Adrenal gland (tissue), 9 donors: ENCODE measurements at regions not wholly inside any gene's neighbourhood (a gene's known extent, or its start where the extent isn't known, plus 50 kb on each side); places are given as distances from the start of the nearest gene placed in this dataset.

Experiments used
- DNase-seq, 7 donors: peaks; one replicate each; pipeline ENCODE4 v3.0.0-alpha.2; 2019 to 2020
- H3K27ac ChIP-seq, 5 donors: fragments of 200-600 bp; sonication (generic) in 4 of 5; 1 replicate in 3 of 5; 2 replicates in 2 of 5; pipeline versions ENCODE4 v1.5.1 to v1.8.0; 2016 to 2020; ENCODE audit warnings: mild to moderate bottlenecking in 1 of 5
- H3K27me3 ChIP-seq: fragments of 200-600 bp; 2 replicates; pipeline ENCODE4 v1.8.0; 2021
- H3K36me3 ChIP-seq, 2 donors: fragments of 200-600 bp; replicated peaks in 1 of 2; 1 replicate in 1 of 2; 2 replicates in 1 of 2; pipeline versions ENCODE4 v1.5.1 to v1.8.0; 2018 to 2022
- H3K4me1 ChIP-seq, 2 donors: fragments of 200-600 bp; replicated peaks in 1 of 2; 1 replicate in 1 of 2; 2 replicates in 1 of 2; pipeline versions ENCODE4 v1.5.1 to v1.8.0; 2018 to 2021
- H3K4me3 ChIP-seq, 4 donors: fragments of 200-600 bp; sonication (generic) in 3 of 4; one replicate each; pipeline ENCODE4 v1.5.1; 2016 to 2018
- H3K9me3 ChIP-seq, 3 donors: fragments of 200-600 bp; sonication (generic) in 1 of 3; replicated peaks in 1 of 3; 1 replicate in 2 of 3; 2 replicates in 1 of 3; pipeline versions ENCODE4 v1.5.1 to v1.8.0; 2016 to 2021
- CTCF ChIP-seq, 6 experiments: fragments of 450-650 bp in 4 of 6; fragments of 200-600 bp in 2 of 6; sonication (generic) in 1 of 6; IDR thresholded peaks; 1 replicate in 5 of 6; 2 replicates in 1 of 6; pipeline versions ENCODE4 v1.5.1 to v1.8.0; 2016 to 2021; ENCODE audit warnings: antibody characterized with exemption in 6 of 6, mild to moderate bottlenecking in 2 of 6, moderate library complexity in 1 of 6
- POLR2A ChIP-seq, 2 donors: fragments of 450-650 bp; IDR thresholded peaks; one replicate each; pipeline ENCODE4 v1.6.1; 2017; ENCODE audit warnings: antibody characterized with exemption in 2 of 2, mild to moderate bottlenecking in 2 of 2, moderate library complexity in 1 of 2
- WGBS, 4 donors: extraction: QIAGEN DNeasy Blood & Tissue Kit in 2 of 4; methylation state at CpG; one replicate each; pipeline versions ENCODE4 v1.1.5 to v1.1.7; 2013 to 2017; 5-methylcytosine and 5-hydroxymethylcytosine counted together
- intact Hi-C, 2 donors: fragments of 100-400 bp; cut with DNase I; formaldehyde crosslinking; loops; one replicate each; pipeline versions ENCODE4 v1.14.1 to v1.15.0; 2022 to 2023
- donor health status: healthy with polysubstance abuse.
- donor health status: Bipolar disorder and iron deficiency.
- donor health status: DM: yes; HTN: yes; CAD: no.
- donor health status: DM: no; HTN: no; CAD: no.
- donor health status: DM: no; HTN: no; CAD: no.

DNA sequence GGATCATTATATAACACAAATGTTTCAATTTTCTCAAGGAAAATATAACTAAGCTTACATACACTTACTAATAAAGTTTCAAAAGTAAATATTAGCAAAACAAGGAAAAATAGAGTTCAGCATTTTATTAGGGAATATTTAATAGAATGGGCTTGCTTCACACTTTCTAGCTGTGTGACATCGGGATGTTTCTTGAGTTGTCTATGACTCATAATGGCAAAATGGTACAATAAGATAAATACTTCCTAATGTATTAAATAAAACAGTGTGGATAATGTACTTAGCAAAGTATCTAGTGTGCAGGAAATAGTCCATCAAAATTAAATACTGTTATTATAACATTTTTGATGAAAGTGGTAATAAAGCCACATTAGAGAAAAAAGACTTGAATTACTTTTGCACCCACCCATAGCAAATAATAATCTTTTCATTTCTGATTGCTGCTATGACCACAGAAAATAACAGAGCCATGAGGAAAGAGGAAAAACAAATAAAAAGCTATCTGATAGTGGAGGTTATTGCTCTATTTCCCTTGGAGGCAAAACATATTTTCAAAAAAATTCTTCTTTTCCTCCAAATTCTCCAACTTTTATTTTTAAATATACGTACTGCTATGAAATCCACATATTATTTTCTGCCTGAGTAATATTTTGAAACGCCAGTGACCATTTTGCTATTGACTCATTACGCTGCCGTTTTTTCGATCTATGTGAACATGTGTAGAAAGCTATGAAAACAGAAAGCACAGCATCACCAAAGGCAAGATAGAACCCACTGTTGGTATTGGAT lies 272.9 kb upstream of the KLF6 start:
- no peak for DNase-seq
- intact Hi-C loops = no loop called here
- 75 to 84% (median 79%) methylated on average over 6 of the region's 6 CpGs for WGBS, 4 donors
- no peak overlapping the region for H3K27ac ChIP-seq
- no peak for TF ChIP-seq POLR2A (IDR thresholded peaks at IDR 0.05)
- TF ChIP-seq CTCF (IDR thresholded peaks at IDR 0.05) = no peak
- H3K4me3 ChIP-seq = no peak overlapping the region
- H3K9me3 ChIP-seq = no peaks in the 10 kb centered on the region
- H3K4me1 ChIP-seq = peaks cover 0 to 8% of the 10 kb centered on the region in 2 donors
- H3K36me3 ChIP-seq = no peaks in the 10 kb centered on the region
- H3K27me3 ChIP-seq = no peaks in the 10 kb centered on the region

DNA sequence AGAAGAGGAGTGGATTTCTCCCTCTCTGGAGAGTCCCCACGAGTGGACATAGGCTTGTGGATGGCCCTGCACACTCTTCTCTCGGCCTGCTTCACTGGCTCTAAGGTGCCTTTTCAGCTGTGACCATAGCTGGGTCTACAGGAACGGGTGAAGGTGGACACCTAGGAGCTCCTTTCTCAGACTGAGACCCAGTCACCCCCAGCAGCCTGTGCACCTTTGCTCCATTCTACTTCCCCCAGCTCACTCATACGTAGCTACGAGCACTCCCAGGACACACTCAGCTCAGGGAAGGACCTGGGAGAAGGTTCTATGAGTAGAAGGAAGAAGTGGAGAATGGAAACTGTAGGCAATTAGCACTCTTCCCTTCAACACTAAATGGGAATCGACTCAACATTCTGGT lies 272.0 kb upstream of the KLF6 start:
- H3K36me3 ChIP-seq = no peaks in the 10 kb centered on the region
- H3K9me3 ChIP-seq = no peaks in the 10 kb centered on the region
- 76 to 91% (median 83%) methylated on average over 6 of the region's 6 CpGs for WGBS, 4 donors
- intact Hi-C loops = no loop called here
- H3K27me3 ChIP-seq = no peaks in the 10 kb centered on the region
- no peak overlapping the region for H3K27ac ChIP-seq
- peaks cover 0 to 6% of the 10 kb centered on the region in 2 donors for H3K4me1 ChIP-seq
- DNase-seq = no peak
- TF ChIP-seq CTCF (IDR thresholded peaks at IDR 0.05) (no peak), POLR2A (IDR thresholded peaks at IDR 0.05) (no peak)
- H3K4me3 ChIP-seq = no peak overlapping the region

DNA sequence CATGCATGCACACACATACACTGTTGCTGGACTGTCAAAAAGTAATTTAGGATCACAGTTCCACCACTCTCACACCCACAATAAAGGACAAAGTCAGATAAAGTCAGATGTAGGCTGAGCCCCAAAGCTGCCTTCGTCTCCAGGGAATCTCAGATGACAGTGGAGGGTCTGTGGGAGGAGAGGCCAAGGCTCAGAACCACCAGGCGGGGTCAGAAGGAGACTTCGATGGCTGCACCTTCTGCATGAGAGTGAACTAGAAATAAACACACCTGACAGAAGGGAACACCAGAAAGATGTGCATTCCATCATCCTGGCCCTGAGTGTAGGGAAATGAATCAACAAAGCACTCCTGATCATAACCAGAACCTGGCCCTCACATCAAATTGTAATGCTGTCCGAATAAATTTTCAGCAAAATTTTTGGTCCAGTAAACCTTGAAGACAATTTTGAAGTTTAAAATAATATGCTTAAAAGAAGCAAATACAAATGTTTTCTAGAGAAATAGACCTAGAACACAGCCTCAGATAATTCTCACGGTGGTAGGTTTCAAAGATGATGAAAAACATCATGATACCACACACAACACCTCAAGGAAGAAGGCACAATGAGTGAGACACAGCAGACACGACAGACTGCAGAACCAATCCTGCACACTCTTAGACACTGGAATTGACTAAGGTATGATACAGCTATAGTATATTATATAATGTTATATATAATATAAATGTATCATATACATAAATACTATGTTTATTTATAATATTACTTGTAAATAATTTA lies 269.8 kb upstream of the KLF6 start:
- Histone ChIP-seq H3K27ac (no peak overlapping the region), H3K4me1 (no peaks in the 10 kb centered on the region), H3K36me3 (no peaks in the 10 kb centered on the region), H3K4me3 (no peak overlapping the region), H3K9me3 (no peaks in the 10 kb centered on the region), H3K27me3 (no peaks in the 10 kb centered on the region)
- DNase-seq = no peak
- intact Hi-C loops = no loop called here
- WGBS, 4 donors = 81 to 89% (median 85%) methylated on average over 6 of the region's 6 CpGs
- no peak for TF ChIP-seq POLR2A (IDR thresholded peaks at IDR 0.05)
- no peak for TF ChIP-seq CTCF (IDR thresholded peaks at IDR 0.05)

GRCh38 chr10:4053940-4054339 lies 268.9 kb upstream of the KLF6 start:
- H3K27ac ChIP-seq = no peak overlapping the region

More at GRCh38 chr10:4053940-4054339, 268.9 kb upstream of the KLF6 start:
- no peak for DNase-seq
- H3K4me3 ChIP-seq = no peak overlapping the region
- H3K27me3 ChIP-seq = no peaks in the 10 kb centered on the region
- H3K4me1 ChIP-seq = no peaks in the 10 kb centered on the region
- no peaks in the 10 kb centered on the region for H3K9me3 ChIP-seq
- 74 to 85% (median 78%) methylated on average over 8 of the region's 8 CpGs for WGBS, 4 donors
- no peaks in the 10 kb centered on the region for H3K36me3 ChIP-seq
- TF ChIP-seq POLR2A (IDR thresholded peaks at IDR 0.05) (no peak), CTCF (IDR thresholded peaks at IDR 0.05) (no peak)
- intact Hi-C loops = no loop called here
